Suprapubic skin (tissue), 4 donors: ENCODE measurements at regions not wholly inside any gene's neighbourhood (a gene's known extent, or its start where the extent isn't known, plus 50 kb on each side); places are given as distances from the start of the nearest gene placed in this dataset.

Source experiments
- CTCF ChIP-seq, 2 donors: fragments of 200-600 bp in 1 of 2; fragments of 450-650 bp in 1 of 2; sonication (generic) in 1 of 2; IDR thresholded peaks; one replicate each; pipeline ENCODE4 v1.5.1; 2016 to 2019; ENCODE audit warnings: antibody characterized with exemption in 2 of 2, mild to moderate bottlenecking in 1 of 2, moderate library complexity in 1 of 2
- EP300 ChIP-seq: sonication (generic); formaldehyde crosslinking; IDR thresholded peaks from one replicate; pipeline ENCODE4 v1.6.1; 2017; ENCODE audit warnings: antibody characterized with exemption
- POLR2A ChIP-seq, 2 donors: fragments of 450-650 bp; IDR thresholded peaks; one replicate each; pipeline ENCODE4 v1.6.1; 2017; ENCODE audit warnings: antibody characterized with exemption in 2 of 2, mild to moderate bottlenecking in 2 of 2, moderate library complexity in 2 of 2
- POLR2AphosphoS5 ChIP-seq, 3 donors: sonication (generic); formaldehyde crosslinking; IDR thresholded peaks; one replicate each; pipeline ENCODE4 v1.6.1; 2017; ENCODE audit warnings: antibody characterized with exemption in 3 of 3

DNA sequence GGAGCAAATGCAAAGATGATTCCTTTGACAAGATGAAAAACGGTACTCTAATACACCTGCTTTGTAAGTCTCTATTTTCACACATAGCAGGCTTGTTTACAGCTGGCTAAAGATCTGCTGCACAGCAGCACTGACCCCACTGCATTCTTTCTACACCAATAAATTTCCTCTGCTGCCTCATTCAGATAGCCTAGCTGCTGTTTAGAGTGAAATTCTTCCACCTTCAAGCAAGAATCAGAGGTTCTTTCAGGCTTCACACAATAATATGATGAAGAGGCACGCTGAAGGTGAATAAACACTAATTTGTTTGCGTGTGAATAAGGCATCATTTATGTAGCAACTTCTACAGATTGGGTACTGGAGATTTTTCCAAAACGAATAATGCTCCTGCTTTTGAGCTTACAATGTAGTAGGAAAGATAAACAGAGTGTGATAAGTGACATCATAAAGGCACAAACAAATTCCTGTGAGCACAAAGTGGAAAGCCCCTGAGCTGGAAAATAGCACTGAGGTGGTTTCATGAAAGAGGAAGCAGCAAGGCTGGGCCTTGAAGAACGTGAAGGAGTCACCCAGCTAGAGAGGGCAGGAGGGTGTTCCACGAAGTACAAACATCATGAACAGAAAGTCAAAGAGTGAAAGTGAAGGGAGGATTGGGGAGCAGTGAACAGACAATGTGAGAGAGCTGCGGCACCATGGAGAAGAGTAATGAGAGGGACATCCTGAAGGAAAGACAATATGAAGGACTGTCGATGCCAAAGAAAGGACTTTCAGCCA lies 543.4 kb downstream of the CD83 start:
- TF ChIP-seq CTCF (IDR thresholded peaks at IDR 0.05) = no peak
- TF ChIP-seq POLR2AphosphoS5 (IDR thresholded peaks at IDR 0.05) = no peak
- no peak for TF ChIP-seq POLR2A (IDR thresholded peaks at IDR 0.05)
- no peak for TF ChIP-seq EP300
